ENCODE measurements at regions not wholly inside any gene's neighbourhood (a gene's known extent, or its start where the extent isn't known, plus 50 kb on each side); places are given as distances from the start of the nearest gene placed in this dataset. TPM values are rescaled to one million over a fixed set of nuclear protein-coding genes. Genes with fewer than 3 reads are reported as not detected.

DNA sequence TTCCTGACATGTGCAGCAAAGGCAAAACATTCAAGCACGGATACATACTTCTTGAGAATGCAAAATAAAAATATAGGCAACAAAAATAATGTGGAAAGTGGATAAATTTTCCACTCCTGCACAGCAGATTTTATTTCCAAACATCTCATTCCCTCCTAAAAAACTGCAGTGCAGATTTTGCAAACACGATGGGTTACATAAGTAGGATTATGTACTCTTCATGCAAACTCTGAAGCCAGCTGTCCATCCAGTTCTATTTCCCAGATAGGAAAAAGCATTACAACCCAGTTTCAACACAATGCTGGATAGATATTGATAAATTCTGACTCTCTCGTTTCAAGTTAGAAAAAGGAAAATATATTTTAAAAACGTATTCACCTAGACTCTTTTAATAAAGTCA is 52.7 kb upstream of the CCNG1 start:
- 59% methylated on average over 4 of the region's 4 CpGs for WGBS

DNA sequence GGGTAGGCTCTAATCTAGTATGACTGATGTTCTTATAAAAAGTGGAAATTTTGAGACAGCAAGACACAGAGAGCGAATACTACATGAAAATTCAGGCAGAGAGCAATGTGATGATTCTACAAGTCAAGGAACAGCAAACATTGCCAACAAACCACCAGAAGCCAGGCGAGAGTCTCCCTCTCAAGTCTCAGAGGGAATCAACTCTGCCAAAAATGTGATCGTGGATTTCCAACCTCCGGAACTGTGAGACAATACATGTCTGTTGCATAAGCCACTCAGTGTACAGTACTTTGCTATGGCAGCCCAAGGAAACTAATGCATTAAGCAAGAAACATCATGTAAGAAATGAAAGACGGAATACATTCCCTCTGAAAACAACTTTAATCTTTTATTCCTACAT is 52.1 kb upstream of the CCNG1 start:
- Histone ChIP-seq H3K4me1 (ENCODE audit: insufficient read depth) (no peaks in the 10 kb centered on the region), H3K36me3 (ENCODE audit: insufficient read depth) (no peaks in the 10 kb centered on the region), H3K4me3 (ENCODE audit: low read depth, low read length) (no peak overlapping the region), H3K27ac (ENCODE audit: low read depth) (no peak overlapping the region)
- DNase-seq (ENCODE audit: extremely low spot score), result no peak
- WGBS, result 40% methylated on average over 5 of the region's 5 CpGs

More for the DNA sequence above, 52.7 kb upstream of the CCNG1 start:
- Histone ChIP-seq H3K27ac (ENCODE audit: low read depth) (no peak overlapping the region), H3K36me3 (ENCODE audit: insufficient read depth) (no peaks in the 10 kb centered on the region), H3K4me1 (ENCODE audit: insufficient read depth) (no peaks in the 10 kb centered on the region), H3K4me3 (ENCODE audit: low read depth, low read length) (no peak overlapping the region)
- no peak for DNase-seq (ENCODE audit: extremely low spot score)

DNA sequence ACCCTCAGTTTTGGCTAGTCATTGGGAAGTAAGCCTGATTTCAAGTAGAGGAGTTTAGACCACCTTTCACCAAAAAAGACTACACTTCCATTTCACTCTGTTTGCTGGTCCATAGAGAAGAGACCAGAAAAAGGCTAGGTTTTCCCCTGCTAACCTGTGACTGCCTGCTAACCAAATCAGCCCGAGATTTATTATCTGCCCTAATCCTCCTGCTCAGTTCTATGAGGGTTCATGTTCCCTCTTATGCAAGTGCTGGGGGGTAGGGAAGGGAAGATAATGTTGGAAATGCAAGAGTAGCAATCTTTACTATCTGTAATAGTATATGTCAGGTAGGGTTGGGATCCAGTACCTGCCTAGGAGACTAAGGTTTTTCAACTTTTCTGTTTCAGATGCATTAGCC is 51.6 kb upstream of the CCNG1 start:
- WGBS, result 39% methylated on average over 1 of the region's 1 CpG
- Histone ChIP-seq H3K4me1 (ENCODE audit: insufficient read depth) (no peaks in the 10 kb centered on the region), H3K36me3 (ENCODE audit: insufficient read depth) (no peaks in the 10 kb centered on the region), H3K4me3 (ENCODE audit: low read depth, low read length) (no peak overlapping the region), H3K27ac (ENCODE audit: low read depth) (no peak overlapping the region)
- no peak for DNase-seq (ENCODE audit: extremely low spot score)

DNA sequence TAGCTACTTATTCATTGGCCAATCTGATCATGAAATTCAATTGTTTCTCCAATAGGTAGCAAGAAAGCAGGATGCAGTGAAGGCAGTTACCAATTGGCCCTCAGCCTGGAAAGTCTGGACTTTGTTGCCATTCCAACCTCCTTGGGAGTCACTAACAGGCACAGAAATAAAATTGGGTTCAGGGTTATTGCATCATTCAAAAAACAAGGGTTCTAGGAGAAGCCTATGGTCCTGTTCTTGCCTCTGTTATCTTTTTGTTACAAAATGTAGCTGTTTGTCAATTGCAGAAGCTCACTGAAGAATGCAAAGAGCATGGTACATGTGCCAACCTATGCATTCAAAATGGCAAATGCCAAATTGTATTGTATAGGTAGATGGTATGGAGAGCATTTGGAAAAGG is 51.0 kb upstream of the CCNG1 start:
- Histone ChIP-seq H3K4me1 (ENCODE audit: insufficient read depth) (no peaks in the 10 kb centered on the region), H3K36me3 (ENCODE audit: insufficient read depth) (no peaks in the 10 kb centered on the region), H3K4me3 (ENCODE audit: low read depth, low read length) (no peak overlapping the region), H3K27ac (ENCODE audit: low read depth) (no peak overlapping the region)
- DNase-seq (ENCODE audit: extremely low spot score), result no peak

DNA sequence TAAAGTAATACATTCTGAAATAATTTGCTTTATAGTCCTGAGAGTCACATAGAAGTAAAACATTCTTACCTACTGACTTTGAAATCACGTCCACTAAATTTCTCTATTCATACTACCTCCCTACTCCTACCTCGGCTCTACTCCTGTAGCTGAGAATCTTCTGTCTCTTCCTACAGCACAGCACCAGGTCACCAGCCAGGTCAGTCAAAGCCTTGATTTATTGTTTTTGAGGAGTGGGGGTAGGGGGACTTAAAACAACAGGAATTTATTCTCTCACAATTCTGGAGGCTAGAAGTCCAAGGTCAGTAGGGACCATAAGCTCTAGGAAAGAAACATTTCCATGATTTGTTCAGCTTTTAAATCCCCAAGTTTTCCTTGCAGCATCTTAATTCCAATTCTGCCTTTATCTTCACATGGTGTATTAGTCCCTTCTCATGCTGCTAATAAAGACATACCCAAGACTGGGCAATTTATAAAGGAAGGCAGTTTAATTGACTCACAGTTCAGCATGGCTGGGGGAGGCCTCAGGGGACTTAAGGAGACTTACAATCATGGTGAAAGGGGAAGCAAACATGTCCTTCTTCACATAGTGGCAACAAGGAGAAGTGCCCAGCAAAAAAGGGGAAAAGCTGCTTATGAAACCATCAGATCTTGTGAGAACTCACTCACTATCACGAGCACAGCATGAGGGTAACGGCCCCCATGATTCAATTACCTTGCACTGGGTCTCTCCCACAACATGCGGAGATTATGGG is 49.6 kb upstream of the CCNG1 start:
- no peak overlapping the region for H3K27ac ChIP-seq (ENCODE audit: low read depth)
- no peaks in the 10 kb centered on the region for H3K4me1 ChIP-seq (ENCODE audit: insufficient read depth)
- no peak overlapping the region for H3K4me3 ChIP-seq (ENCODE audit: low read depth, low read length)
- DNase-seq (ENCODE audit: extremely low spot score), result no peak
- 84% methylated on average over 5 of the region's 5 CpGs for WGBS
- no peaks in the 10 kb centered on the region for H3K36me3 ChIP-seq (ENCODE audit: insufficient read depth)

Small RNAs in the stretch of these regions (small RNA-seq; reads per million reads assigned to genes)
- not detected for gene RNU6-164P
